SK-N-SH (cell line): ENCODE measurements at regions not wholly inside any gene's neighbourhood (a gene's known extent, or its start where the extent isn't known, plus 50 kb on each side); places are given as distances from the start of the nearest gene placed in this dataset.

Experiments
- CTCF ChIP-seq: fragments of 200-600 bp; sonication (generic); IDR thresholded peaks from 2 replicates; pipeline ENCODE4 v1.6.1; 2017; ENCODE audit warnings: antibody characterized with exemption, mild to moderate bottlenecking, moderate library complexity
- POLR2AphosphoS5 ChIP-seq: IDR thresholded peaks from 2 replicates; pipeline ENCODE4 v1.6.1; 2012; ENCODE audit warnings: low read depth, low read length

- TF ChIP-seq CTCF: no peak
- no peak for TF ChIP-seq POLR2AphosphoS5
Measured at GRCh38 chr7:25947669-25948516, 204.1 kb upstream of the NFE2L3 start.
